Natural killer cell (primary cell): ENCODE measurements at regions not wholly inside any gene's neighbourhood (a gene's known extent, or its start where the extent isn't known, plus 50 kb on each side); places are given as distances from the start of the nearest gene placed in this dataset.

Source experiments
- ATAC-seq, 3 donors: fragments of 150-1000 bp in 2 of 3; fragments of 200-7000 bp in 1 of 3; cut with Tn5 transposase; 1 replicate in 1 of 3; 2 replicates in 2 of 3; pipeline ENCODE4 v1.10.0; 2021; ENCODE audit warnings: mild to moderate bottlenecking in 2 of 3, moderate library complexity in 2 of 3
- DNase-seq, 2 donors: peaks; one replicate each; pipeline versions ENCODE4 v3.0.0 to v3.0.0-alpha.2; 2013 to 2021; ENCODE audit warnings: mixed read lengths in 1 of 2
- H3K27ac ChIP-seq: one replicate; pipeline ENCODE4 v1.5.1; 2013; ENCODE audit warnings: mild to moderate bottlenecking, low read length
- H3K27me3 ChIP-seq: one replicate; pipeline ENCODE4 v1.6.1; 2013; ENCODE audit warnings: low read length; ENCODE audit not compliant: control insufficient read depth, insufficient read depth
- H3K36me3 ChIP-seq: one replicate; pipeline ENCODE4 v1.6.1; 2013; ENCODE audit warnings: low read length; ENCODE audit not compliant: control insufficient read depth, insufficient read depth
- H3K4me1 ChIP-seq: one replicate; pipeline ENCODE4 v1.6.1; 2013; ENCODE audit warnings: low read length; ENCODE audit not compliant: control insufficient read depth, insufficient read depth
- H3K4me3 ChIP-seq: one replicate; pipeline ENCODE4 v1.5.1; 2013; ENCODE audit warnings: low read length
- H3K9me3 ChIP-seq: one replicate; pipeline ENCODE4 v1.6.1; 2013; ENCODE audit warnings: low read length; ENCODE audit not compliant: control insufficient read depth, insufficient read depth
- H3K27ac Mint-ChIP-seq, 2 donors: one replicate each; pipeline ENCODE4 v1.8.0; 2022; ENCODE audit warnings: mild to moderate bottlenecking in 2 of 2, mixed read lengths in 2 of 2, moderate library complexity in 1 of 2
- H3K27me3 Mint-ChIP-seq, 2 donors: one replicate each; pipeline ENCODE4 v1.8.0; 2022; ENCODE audit warnings: low read depth in 2 of 2, mixed read lengths in 2 of 2
- H3K36me3 Mint-ChIP-seq: one replicate; pipeline ENCODE4 v1.8.0; 2022; ENCODE audit warnings: mixed read lengths
- H3K4me1 Mint-ChIP-seq, 2 donors: one replicate each; pipeline ENCODE4 v1.8.0; 2022; ENCODE audit warnings: mixed read lengths in 2 of 2
- H3K4me3 Mint-ChIP-seq: one replicate; pipeline ENCODE4 v1.8.0; 2022; ENCODE audit warnings: mild to moderate bottlenecking, moderate library complexity, mixed read lengths
- H3K9me3 Mint-ChIP-seq, 2 donors: one replicate each; pipeline ENCODE4 v1.8.0; 2022; ENCODE audit warnings: mixed read lengths in 2 of 2
- WGBS: methylation state at CpG from one replicate; pipeline ENCODE4 v1.1.7; 2013; ENCODE audit warnings: missing lambda C conversion rate; ENCODE audit not compliant: insufficient coverage; 5-methylcytosine and 5-hydroxymethylcytosine counted together
- intact Hi-C: fragments of 100-400 bp; cut with micrococcal nuclease; formaldehyde crosslinking; loops from one replicate; pipeline ENCODE4 v1.14.2; 2022
- TF ChIP-seq, protein P1 (sequence below): fragments of 200-600 bp; IDR thresholded peaks from one replicate; pipeline ENCODE4 v1.8.0; 2022; ENCODE audit warnings: antibody characterized with exemption

DNA sequence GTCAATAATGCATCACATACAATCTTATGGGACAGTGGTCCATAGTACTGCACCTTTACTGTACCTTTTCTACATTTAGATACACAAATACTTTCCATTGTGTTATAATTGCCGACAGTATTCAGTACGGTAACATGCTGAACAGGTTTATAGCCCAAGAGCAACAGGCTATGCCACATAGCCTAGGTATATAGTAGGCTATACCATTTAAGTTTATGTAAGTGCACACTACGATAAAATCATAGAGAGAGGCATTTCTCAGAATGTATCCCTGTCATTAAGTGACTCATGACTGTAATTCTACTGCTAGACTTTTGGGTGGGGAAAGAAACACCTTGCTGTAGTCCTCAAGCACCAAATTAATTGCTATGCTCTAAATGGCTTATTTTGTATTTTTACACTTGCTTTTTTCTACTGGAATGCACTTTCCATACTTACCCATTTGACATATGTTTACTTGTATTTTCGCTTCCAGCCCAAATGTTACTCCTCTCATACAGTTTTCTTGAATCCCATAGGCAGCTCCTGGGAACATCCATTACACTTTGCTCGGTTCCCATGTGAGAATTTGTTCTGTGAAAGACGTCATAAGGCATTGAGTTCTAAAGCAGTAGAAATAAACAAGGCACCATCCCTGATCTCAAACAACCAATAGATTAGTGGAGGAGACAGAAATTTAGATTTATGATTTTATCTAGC lies 714.0 kb upstream of the ID2 start:
- intact Hi-C loops = no loop called here
- TF ChIP-seq, protein P1, sequence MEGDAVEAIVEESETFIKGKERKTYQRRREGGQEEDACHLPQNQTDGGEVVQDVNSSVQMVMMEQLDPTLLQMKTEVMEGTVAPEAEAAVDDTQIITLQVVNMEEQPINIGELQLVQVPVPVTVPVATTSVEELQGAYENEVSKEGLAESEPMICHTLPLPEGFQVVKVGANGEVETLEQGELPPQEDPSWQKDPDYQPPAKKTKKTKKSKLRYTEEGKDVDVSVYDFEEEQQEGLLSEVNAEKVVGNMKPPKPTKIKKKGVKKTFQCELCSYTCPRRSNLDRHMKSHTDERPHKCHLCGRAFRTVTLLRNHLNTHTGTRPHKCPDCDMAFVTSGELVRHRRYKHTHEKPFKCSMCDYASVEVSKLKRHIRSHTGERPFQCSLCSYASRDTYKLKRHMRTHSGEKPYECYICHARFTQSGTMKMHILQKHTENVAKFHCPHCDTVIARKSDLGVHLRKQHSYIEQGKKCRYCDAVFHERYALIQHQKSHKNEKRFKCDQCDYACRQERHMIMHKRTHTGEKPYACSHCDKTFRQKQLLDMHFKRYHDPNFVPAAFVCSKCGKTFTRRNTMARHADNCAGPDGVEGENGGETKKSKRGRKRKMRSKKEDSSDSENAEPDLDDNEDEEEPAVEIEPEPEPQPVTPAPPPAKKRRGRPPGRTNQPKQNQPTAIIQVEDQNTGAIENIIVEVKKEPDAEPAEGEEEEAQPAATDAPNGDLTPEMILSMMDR = no peak
- Mint-ChIP-seq H3K36me3 (no peaks in the 10 kb centered on the region), H3K27me3 (no peaks in the 10 kb centered on the region), H3K4me3 (no peak overlapping the region), H3K27ac (no peak overlapping the region), H3K9me3 (no peaks in the 10 kb centered on the region), H3K4me1 (no peaks in the 10 kb centered on the region)
- ATAC-seq (no peak), DNase-seq (no peak)
- WGBS = 97% methylated on average over 6 of the region's 6 CpGs
- Histone ChIP-seq H3K4me3 (no peak overlapping the region), H3K27ac (no peak overlapping the region), H3K36me3 (no peaks in the 10 kb centered on the region), H3K27me3 (no peaks in the 10 kb centered on the region), H3K4me1 (no peaks in the 10 kb centered on the region), H3K9me3 (no peaks in the 10 kb centered on the region)

DNA sequence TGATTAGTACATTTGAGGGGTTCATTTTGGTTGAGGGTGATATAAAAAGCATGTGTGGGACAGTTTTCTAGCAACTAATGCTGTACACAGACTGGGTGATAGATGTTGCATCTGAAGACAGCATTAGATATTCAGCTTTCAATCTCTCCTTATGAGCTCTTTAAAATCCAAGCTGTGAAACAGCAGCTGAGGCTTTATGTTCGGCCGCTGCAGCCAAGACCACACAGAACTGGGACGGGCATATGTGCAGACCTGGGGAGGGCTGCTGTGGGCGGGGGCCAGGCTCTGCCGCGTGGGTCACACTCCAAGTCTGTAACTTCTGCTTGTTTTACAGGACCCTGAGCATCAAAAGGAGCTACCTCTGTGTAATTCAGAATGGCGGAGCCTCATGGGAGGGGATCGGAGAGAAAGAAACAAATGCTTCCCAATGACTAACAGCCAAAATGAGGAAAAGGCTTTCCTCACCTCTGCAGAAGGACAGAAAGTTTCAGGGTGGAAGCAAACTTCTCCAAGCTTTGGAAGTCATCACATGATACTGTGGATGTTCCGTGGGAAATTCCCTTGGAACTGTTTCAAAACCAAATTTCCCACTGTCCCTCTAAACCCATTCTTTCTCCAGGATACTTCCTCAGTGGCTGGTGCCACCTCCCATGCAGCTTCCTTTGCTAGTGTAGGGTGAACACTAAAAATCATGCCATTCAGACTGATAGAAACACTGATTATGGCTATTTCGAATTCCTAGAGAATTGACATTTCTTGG lies 711.9 kb upstream of the ID2 start:
- Histone ChIP-seq H3K27ac (no peak overlapping the region), H3K9me3 (no peaks in the 10 kb centered on the region), H3K4me1 (no peaks in the 10 kb centered on the region), H3K36me3 (no peaks in the 10 kb centered on the region), H3K27me3 (no peaks in the 10 kb centered on the region), H3K4me3 (no peak overlapping the region)
- peaks cover 11% of the 10 kb centered on the region for H3K36me3 Mint-ChIP-seq
- WGBS = 96% methylated on average over 10 of the region's 10 CpGs
- H3K4me3 Mint-ChIP-seq = no peak overlapping the region
- H3K4me1 Mint-ChIP-seq = no peaks in the 10 kb centered on the region
- TF ChIP-seq, protein P1 = no peak
- ATAC-seq (no peak), DNase-seq (no peak)
- intact Hi-C loops = no loop called here
- H3K27me3 Mint-ChIP-seq = no peaks in the 10 kb centered on the region
- H3K9me3 Mint-ChIP-seq = no peaks in the 10 kb centered on the region
- H3K27ac Mint-ChIP-seq = no peak overlapping the region

DNA sequence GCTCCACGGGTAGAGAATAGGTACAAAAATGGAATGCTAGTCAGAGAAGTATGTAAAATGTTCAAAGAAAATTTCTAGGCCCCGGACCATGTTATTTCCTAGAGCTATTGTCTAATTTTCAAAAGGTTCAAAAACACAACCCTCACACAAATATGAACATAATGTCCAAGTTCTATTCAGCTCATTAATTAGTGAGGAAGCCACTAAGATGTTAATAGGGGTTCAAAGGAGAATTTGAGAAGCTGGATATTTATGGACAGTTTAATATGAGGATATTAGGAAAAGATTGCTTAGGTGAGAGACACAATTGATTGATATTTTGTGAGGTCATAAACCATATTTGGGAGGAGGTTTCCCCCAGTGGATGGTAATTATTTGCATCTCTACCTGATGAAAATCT lies 710.6 kb upstream of the ID2 start:
- H3K27me3 Mint-ChIP-seq = no peaks in the 10 kb centered on the region
- TF ChIP-seq, protein P1 = no peak
- H3K36me3 Mint-ChIP-seq = peaks cover 19% of the 10 kb centered on the region
- ATAC-seq (no peak), DNase-seq (no peak)
- H3K4me3 ChIP-seq = no peak overlapping the region
- no peak overlapping the region for H3K27ac Mint-ChIP-seq
- no peaks in the 10 kb centered on the region for H3K36me3 ChIP-seq
- H3K27me3 ChIP-seq = no peaks in the 10 kb centered on the region
- no peaks in the 10 kb centered on the region for H3K4me1 ChIP-seq
- WGBS = no CpG with 5 or more reads among the region's 2 CpGs
- H3K4me1 Mint-ChIP-seq = no peaks in the 10 kb centered on the region
- intact Hi-C loops = no loop called here
- H3K27ac ChIP-seq = no peak overlapping the region
- H3K9me3 Mint-ChIP-seq = no peaks in the 10 kb centered on the region
- H3K4me3 Mint-ChIP-seq = no peak overlapping the region
- no peaks in the 10 kb centered on the region for H3K9me3 ChIP-seq
